Ishikawa (cell line): ENCODE measurements at regions not wholly inside any gene's neighbourhood (a gene's known extent, or its start where the extent isn't known, plus 50 kb on each side); places are given as distances from the start of the nearest gene placed in this dataset.

Source experiments
- CREB1 ChIP-seq: IDR thresholded peaks from 2 replicates; pipeline ENCODE4 v1.6.1; 2012; ENCODE audit warnings: low read depth
- EGR1 ChIP-seq: IDR thresholded peaks from 2 replicates; pipeline ENCODE4 v1.6.1; 2012
- EP300 ChIP-seq: IDR thresholded peaks from 2 replicates; pipeline ENCODE4 v1.6.1; 2012; ENCODE audit warnings: borderline replicate concordance
- FOXM1 ChIP-seq: IDR thresholded peaks from 2 replicates; pipeline ENCODE4 v1.6.1; 2012; ENCODE audit warnings: low read depth, borderline replicate concordance
- MAX ChIP-seq: IDR thresholded peaks from 2 replicates; pipeline ENCODE4 v1.6.1; 2012
- NFIC ChIP-seq: IDR thresholded peaks from 2 replicates; pipeline ENCODE4 v1.6.1; 2012
- REST ChIP-seq: IDR thresholded peaks from 2 replicates; pipeline ENCODE4 v1.6.1; 2012; ENCODE audit warnings: low read depth, mild to moderate bottlenecking
- TAF1 ChIP-seq: IDR thresholded peaks from 2 replicates; pipeline ENCODE4 v1.6.1; 2012; ENCODE audit warnings: low read depth, mild to moderate bottlenecking
- YY1 ChIP-seq: IDR thresholded peaks from 2 replicates; pipeline ENCODE4 v1.6.1; 2012; ENCODE audit warnings: low read depth
- ZBTB7A ChIP-seq: IDR thresholded peaks from 2 replicates; pipeline ENCODE4 v1.6.1; 2012; ENCODE audit warnings: low read depth

GRCh38 chr4:108443585-108443984, 176.8 kb upstream of the RPL34 start:
- no peak for TF ChIP-seq ZBTB7A
- TF ChIP-seq REST = no peak
- no peak for TF ChIP-seq YY1
- no peak for TF ChIP-seq MAX
- TF ChIP-seq TAF1 = no peak
- no peak for TF ChIP-seq FOXM1
- TF ChIP-seq EP300 = no peak
- TF ChIP-seq EGR1 = no peak
- TF ChIP-seq NFIC = no peak
- no peak for TF ChIP-seq CREB1
